NCI-H1436 (cell line): ENCODE measurements at regions not wholly inside any gene's neighbourhood (a gene's known extent, or its start where the extent isn't known, plus 50 kb on each side); places are given as distances from the start of the nearest gene placed in this dataset.

Experiments used
- DNase-seq: peaks from one replicate; lab custom pipeline; 2025; lab: John Stamatoyannopoulos, UW

DNA sequence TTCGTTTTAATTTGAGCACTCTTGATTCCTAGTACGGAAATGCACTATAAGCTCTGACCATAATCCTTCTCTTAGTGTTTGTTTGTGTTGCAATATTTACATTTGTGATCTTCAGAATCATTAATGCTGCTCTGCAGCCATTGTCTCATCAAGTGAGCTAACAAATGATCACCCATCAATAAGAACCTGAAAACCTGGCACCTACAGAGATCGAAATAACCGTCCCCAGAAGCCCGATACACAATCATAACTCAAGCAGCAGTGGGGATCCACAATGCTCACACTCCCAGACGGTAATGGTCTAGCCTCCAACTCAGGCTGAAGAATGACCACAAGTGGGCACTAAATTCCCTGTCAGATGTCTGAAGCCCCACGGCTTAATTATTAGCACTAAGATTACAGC, 156.0 kb upstream of the NFE2L3 start:
- no peak for DNase-seq

DNA sequence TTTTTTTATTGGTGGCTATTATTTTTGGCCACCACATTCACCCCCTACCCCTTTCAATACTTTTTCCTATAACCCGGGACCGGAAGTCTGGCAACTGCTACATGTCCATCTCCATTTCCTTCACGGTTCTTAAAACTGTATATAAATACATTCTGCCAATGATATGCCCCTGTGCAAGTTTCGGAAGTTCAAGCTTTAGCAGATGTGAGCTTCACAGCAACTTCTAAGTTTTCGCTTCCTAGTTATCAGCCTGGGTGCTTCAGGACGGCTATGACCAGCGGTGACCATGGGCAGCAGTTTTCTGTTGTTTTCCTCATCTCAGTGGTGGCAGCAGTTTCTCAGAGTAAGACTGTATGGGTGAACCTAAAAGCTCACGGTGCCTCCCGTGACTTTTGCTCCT, 153.5 kb upstream of the NFE2L3 start:
- no peak for DNase-seq

DNA sequence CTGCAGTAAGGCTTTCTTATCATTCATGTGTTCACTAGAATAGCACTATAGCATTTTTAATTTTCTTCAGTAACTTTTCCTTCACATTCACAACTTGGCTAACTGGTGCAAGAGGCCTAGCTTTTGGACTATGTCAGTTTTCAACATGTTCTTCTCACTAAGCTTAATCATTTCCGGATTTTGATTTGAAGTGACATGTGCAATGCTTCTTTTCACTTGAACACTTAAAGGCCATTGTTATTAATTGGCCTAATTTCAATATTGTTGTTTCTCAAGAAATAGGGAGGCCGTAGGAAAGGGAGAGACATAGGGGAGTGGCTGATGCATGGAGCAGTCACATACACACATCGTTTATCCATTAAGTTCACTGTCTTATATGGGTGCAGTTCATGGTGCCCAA, 151.2 kb upstream of the NFE2L3 start:
- no peak for DNase-seq

DNA sequence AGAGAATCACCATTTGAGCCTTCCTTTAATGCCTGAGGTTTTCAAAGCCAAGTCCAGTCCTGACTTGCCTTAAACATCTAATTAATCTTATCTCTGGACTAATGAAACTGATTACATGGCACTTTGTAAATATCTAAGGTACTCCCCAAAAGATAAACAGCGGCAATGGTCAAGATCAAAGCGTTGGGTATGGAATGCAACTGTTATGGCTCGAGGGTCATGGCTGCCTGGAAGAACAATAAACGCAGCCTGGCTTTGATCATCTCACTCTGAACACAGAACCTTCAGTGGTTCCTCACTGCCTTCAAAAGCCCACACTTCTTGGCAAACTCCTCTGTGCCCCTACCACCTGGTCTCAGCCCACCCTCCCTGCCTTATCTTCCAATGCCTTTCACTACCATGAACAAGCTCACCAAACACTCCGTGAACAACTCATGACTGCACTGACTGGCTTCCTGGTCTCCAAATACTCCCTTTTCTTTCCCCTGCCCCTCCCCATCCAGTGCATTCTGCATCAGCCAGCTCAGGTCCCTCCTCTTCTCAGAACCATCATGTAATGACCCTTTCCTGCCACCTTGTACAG, 150.2 kb upstream of the NFE2L3 start:
- no peak for DNase-seq

DNA sequence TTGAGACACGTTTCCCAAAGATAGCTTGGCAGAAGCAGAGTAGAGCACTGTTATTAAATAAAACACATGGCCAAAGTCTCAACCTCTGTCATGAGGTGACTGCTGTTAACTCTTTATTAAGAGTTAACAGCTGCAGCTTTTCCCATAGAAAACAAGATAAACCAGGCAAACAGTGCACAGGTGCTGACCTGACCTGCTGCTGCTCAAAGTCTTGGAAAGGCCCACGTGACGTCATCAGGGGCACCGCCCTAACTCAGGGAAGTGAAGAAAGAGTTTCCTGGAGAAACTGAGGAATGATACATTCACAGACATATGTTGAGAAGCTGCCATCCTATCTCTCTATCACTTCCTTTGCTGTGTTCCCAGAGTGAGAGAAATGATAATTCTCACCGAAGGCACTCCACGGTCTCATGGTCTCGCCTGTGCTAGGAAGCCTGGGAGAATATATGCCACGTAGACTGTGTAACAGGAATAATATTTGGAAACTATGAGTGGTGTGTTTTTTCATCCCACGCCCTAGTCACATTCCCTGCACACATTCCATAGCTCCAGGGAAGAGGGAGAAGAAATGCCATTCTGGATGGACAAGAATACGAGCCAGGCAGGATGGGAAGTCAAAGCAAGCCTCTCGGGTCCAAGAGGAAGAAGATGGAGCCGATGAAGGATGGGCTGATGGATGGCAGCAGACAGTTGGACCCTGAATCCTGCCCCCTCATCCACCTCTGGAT, 146.2 kb upstream of the NFE2L3 start:
- DNase-seq: no peak

DNA sequence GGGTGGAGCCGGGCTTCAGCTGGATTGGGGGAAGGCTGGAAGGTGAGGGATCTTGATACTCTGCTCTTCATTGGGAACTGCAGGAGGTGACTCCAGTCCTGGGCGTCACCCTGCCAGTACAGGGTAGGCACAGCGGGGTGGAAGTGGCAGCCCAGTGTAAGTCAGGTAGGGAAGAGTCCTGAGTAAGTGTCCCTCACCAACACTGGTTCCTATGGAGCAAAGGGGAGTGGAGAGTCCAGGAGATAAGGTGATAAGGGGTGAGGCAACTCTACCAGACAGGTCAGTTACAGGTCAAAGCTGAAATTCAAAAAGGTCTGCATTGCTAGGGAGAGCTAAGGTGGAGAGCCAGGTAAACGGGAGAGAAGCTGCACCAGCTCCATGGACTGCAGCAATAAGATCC, 145.6 kb upstream of the NFE2L3 start:
- no peak for DNase-seq

DNA sequence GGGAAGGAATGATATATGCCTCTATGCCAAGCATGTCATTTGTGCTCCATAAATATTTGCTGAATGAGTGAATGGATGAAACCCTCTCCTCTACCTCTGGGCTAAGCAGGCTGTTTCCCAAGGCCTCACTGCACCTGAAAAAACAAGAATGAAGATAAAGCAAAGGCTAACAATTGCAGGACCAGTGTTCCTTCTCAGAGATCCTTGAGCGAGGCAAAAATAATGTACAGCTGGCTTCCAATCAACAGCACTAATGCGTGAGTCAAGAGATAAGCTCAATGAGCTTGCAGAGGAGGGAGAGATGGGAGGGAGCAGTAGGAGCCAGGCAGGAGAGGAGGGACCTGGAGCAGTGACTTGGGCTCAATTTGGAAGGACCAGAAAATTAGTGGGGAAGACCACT, 144.5 kb upstream of the NFE2L3 start:
- DNase-seq: no peak

DNA sequence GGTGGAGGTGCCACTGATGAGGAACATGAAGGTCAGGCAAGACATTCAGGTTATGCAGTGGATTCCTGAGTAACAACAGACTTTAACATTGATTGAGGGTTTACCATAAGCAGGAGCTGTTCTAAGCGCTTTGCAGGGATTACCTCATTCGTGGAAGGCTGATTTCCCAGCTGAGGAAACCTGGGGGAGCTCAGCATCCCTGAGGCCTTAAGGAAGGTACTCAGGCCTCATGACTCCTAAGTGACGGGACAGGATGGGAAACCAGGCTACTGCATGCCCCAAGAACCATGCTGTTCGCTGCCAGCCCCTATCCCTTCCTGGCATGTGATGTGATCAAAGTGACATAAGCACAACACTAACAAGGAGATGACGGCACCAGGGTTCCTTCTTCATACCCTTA, 143.6 kb upstream of the NFE2L3 start:
- DNase-seq: no peak

DNA sequence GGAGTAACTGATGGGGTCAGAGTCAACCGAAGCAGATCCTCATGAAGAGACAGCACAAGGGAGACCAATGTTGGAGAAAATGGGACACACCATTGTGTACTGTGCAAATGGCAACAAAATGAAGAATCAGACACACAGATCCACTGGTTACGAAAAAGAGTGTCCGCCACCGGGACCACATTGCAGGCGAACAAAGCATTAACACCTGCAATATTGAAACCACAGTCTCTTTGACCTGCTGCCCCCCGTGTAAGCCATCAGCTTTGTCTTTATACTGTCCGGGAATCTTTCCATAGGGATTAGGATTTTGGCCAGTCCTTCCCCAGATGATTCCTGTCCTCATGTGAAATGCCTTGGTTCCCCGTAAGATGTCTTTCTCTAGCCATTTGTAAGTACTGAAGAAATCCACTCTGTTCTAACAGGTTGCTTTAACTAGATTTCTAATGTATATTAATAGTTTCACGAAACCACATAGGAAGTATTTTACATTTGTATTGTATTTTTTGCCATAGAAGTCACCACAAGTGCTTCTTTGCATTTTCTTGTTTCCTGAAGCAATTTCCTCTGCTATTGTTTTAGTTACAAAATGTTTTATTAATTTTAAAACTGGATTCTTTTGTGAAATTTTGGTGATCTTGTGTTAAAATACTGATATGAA, 140.8 kb upstream of the NFE2L3 start:
- DNase-seq: no peak

DNA sequence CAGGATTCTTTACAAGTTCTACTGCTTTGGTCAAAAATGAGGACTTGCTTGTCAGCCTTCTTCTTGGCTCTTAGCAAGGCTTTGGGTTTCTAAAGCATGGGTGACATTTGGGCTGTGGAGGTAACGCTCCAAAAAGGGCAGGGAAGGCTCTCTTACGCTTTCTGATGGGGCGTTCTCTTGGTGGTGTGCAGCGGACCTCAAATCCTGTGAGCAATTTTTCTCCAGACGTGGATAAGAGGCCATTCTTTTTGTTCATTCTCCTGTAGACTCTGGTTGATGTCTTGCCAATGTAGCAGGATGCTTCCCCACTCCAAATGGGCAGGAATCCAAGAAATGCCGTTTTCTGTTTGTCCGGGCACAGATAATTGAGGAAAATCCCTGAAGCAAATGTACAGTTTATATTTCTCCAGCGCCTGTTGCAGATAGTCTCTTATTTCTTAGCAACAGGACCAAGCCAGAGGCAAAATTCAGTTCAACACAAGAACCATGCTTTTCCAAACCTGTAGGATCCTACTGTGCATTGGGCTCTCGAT, 138.4 kb upstream of the NFE2L3 start:
- DNase-seq: no peak

DNA sequence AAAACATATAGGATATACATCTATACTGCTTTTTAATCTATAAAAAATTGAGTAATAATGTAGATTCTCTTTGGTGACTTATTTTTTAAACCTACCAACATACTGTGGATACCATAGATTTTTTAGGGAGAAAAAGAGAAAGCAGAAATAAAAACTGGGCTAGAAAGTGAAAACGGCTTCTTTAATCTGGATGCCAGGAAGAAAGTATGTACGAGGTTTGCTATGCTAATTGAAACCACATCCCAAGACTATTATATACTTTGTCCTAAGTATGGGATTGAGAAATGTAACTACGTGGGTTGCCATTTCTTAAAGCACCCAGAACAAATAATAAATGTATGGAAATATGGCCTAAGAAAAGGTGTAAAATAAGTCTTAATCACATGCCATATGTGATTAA, 129.0 kb upstream of the NFE2L3 start:
- no peak for DNase-seq

DNA sequence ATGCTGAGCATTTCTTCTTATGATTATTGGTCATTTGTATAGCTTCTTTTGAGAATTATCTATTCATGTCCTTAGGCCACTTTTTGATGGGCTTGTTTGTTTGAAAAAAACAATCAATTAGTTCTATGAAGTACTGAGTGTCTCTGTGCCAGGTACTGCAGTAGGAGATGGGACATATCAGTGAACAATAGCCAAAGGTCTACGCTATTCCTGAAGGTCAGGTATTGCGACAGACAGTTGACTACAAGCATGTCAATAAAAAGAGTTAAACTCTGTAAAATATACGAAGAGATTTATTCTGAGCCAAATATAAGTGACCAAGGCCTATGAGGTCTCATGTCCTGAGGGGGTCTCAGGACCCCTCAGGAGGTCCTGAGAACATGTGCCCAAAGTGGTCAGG, 122.1 kb upstream of the NFE2L3 start:
- no peak for DNase-seq

DNA sequence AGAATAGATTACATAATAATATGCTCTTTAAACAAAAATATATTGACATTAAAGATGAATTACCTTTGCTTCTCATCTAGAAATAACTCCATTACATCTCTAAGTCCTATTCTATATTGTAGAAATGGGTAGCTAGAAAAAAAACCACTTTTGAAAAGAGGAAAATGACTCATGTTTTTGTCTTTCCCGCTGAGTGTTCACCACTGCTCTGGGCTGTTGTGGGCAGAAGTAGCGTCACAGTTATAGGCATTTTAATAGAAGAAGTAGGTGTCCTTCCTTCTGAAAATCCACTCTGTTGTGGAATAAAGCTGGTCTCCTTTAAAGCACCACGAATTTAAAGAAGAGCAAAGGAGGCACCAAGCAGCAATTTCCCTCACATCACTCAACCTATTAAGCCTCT, 117.6 kb upstream of the NFE2L3 start:
- no peak for DNase-seq

DNA sequence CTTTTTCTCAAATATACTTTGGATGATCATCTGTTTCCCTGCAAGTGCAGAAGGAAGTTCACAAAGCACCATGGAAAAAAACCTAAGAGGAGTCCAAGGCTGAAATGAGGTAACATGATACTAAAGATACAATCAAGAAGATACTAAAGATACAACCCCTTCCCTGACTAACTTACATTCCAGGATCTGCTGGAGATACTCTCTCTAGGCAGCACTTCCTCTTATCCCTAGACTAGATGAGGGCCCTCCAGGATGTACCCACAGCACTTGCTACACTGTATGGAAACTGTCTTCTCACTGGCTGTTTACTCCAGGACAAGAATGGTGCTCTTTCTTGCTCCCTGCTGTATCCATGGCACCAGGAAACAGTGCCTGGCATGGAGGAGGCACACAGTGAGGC, 116.4 kb upstream of the NFE2L3 start:
- no peak for DNase-seq

DNA sequence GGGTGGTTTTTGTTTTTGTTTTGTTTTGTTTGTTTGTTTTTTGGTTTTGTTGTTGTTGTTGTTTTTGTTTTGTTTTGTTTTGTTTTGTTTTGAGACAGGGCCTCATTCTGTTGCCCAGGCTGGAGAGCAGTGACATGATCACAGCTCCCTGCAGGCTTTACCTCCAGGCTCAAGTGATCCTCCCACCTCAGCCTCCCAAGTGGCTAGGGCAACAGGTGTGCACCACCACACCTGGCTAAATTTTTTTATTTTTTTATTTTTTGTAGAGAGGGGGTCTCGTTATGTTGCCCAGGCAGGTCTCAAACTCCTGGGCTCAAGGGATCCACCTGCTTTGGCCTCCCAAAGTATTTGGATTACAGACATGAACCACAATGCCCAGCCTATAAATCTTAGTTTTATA, 115.9 kb upstream of the NFE2L3 start:
- DNase-seq: no peak

DNA sequence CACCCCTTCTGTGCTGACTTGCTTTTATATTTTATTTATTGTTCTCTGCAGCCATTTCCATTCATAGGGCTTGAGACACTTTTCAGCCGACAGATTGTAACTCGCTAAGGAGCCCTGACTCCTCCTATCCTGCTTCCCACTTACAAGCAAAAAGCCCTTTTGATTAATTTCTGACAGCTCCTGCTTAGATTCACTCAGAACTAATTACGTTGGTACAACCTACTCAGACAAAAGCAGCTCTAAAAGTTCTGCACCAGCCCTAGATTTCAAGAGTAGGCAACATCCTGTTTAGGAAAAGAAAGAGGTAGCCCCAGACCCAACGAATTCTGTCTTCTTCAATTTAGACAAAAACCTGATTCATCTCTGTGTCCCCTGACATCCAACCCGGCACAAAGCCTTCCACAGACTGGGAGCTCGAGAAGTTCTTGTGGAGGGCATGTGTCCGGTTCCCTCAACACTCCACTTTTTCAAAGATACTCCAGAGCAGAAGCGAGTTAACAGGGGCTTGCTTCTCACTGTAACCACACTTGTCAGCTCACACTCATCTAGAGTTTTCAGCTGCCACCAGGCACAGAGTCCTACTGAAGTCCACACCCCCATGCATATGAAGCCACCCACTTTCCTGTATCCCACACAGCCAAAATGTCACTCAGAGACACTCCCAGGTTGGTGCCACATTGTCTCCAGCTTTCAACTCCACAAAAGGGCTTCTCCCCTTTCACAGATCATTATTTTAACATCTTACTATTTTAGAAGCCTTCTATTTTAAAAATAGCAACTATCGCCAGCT, 113.6 kb upstream of the NFE2L3 start:
- DNase-seq: no peak

DNA sequence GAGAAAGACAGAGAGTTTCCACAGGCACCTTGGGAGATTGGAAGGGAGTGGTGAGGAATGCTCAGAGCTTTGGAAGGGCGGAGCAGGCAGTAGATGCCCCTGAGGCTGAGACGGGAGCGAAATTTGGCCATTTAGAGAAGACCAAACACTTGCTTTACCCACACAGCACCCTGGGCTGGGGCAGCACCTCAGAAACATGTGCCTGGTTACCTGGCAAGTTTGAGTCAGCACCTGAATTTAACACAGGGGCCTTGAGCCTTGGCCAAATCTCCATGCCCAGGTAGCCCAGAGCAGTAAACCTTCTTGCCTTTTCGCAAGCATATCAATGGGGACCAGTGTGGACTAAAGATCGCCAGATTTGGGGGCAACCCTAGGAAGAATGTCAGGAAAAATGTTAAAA, 111.9 kb upstream of the NFE2L3 start:
- no peak for DNase-seq

DNA sequence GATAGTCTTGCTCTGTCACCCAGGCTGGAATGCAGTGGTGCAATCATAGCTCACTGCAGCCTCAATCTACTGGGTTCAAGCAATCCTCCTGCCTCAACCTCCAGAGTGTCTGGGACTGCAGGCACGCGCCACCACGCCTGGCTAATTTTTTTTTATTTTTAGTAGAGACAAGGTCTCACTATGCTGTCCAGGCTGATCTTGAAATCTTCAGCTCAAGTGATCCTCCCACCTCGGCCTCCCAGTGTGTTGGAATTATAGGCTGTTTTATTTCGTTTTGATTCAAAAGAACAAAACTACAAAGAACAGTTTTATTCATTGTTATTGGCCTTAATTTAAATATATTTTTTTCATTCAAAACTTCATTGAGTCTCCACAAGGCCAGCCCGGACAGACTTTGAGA, 109.8 kb upstream of the NFE2L3 start:
- DNase-seq: no peak

DNA sequence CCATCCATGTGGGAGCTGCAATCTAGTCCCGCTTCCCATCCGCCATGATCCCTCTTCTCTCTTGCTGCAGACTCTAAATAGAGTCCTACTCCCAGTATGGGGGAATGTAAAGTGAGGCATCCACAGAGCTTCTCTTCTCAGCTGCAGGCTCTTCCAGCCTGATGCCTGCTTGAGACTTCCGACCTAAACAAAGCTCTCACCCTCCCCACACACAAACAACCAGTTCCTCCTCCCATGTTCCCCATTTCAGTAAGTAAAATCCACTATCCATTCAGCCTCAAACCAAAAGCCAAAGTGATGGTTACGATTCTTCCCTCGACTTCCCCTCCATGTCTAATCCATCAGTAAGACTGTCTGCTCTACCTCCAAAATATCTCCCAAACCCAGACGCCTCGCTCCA, 108.2 kb upstream of the NFE2L3 start:
- DNase-seq: no peak

DNA sequence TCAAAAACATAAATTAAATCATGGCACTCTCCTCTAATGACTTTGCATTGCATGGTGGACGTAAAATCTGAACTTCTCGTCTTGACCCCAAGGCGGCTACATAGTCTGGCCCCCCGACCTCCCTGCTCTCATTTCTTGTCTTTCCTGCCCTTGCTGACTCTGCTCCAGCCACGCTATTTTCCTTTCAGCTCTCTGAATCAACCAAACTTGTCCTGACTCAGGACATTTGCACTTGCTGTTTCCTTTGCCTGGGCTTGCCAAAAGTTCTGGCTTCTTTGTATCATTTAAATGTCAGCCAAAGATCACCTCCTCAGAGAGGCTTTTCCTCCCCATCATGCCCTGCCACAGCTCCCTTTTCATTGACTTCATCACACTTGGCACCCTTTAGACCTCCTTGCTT, 107.7 kb upstream of the NFE2L3 start:
- no peak for DNase-seq

DNA sequence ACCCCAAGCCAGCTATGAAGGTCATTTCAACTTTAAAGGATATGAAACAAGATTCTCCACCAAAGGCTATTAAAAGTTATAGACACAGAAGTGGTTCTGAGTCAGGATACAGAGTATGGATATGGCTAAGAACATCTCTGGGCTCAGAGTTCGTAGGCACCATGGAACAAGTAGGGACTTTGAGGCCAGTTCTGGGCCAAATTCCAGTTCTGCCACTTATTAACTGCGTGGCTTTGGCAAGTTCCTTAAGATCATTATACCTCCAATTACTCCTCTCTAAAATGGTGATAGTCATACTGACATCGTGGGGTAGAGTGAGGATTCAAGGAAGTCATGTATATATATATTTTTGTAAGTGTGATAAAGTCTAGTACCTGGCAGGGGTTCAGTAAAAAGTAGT, 105.8 kb upstream of the NFE2L3 start:
- no peak for DNase-seq

DNA sequence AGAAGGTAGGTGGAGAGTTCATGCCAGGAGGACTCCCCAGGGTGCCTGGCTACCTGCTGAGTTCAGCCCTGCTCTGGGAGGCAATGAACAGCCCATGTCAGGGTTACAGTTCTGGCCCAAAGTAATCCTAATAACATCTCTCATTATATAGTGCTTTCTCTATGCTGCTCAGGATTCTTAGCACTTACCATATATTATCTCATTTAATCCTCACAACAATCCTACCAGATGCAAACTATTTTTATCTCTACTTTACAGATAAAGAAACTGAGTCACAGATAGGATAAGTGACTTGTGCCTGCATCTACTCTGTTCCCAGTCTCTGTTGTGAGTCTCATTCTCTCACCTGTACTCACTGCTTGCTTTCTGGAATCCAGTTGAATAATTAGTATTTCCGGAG, 105.1 kb upstream of the NFE2L3 start:
- no peak for DNase-seq

DNA sequence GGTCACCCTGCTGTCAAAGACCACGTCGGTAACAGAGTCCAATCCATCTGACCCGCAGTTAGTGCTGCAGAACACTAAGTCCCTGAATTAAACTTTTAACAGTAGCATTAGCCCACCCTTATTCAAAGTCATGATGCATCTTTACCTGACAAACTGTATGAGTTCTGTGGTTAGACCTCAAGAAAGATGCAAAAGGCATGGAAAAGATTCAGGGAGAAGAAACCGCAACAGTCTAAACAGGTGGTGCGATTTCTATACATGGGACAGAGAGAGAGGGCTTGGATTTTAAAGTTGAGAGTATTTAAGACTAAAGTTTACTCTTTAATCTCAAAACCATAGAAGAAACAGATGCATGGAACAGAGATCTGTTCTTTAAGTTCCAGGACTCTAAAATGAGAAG, 103.3 kb upstream of the NFE2L3 start:
- DNase-seq: no peak
